ENCODE measurements at regions not wholly inside any gene's neighbourhood (a gene's known extent, or its start where the extent isn't known, plus 50 kb on each side); places are given as distances from the start of the nearest gene placed in this dataset.
"Not testable (repeated sequence)": the region's sequence is repeated elsewhere in the genome, so short reads cannot be mapped to it uniquely, and the experiment has no call there.

GRCh38 chr10:45246522-45246921, 68.9 kb downstream of the OR13A1 start:
- Histone ChIP-seq H3K9ac (ENCODE audit: control insufficient read depth, extremely low read depth, insufficient read depth, low read length) (no peak overlapping the region), H3K4me1 (ENCODE audit: control insufficient read depth, extremely low read depth, insufficient read depth, low read length) (no peaks in the 10 kb centered on the region), H4K20me1 (ENCODE audit: control insufficient read depth, extremely low read depth, insufficient read depth, low read length) (no peaks in the 10 kb centered on the region), H3K4me2 (ENCODE audit: control insufficient read depth, extremely low read depth, insufficient read depth, low read depth, low read length) (no peak overlapping the region), H3K79me2 (ENCODE audit: control insufficient read depth, insufficient read depth, low read length) (no peaks in the 10 kb centered on the region), H2AFZ (ENCODE audit: control insufficient read depth, low read length) (no peak overlapping the region), H3K9me1 (ENCODE audit: control insufficient read depth, extremely low read depth, insufficient read depth, low read length) (no peaks in the 10 kb centered on the region), H3K27me3 (ENCODE audit: control insufficient read depth, extremely low read depth, insufficient read depth, low read length) (no peaks in the 10 kb centered on the region), H3K9me3 (ENCODE audit: control insufficient read depth, low read depth, low read length) (no peaks in the 10 kb centered on the region), H3K4me3 (ENCODE audit: control insufficient read depth in 2 of 3, extremely low read depth in 1 of 3, insufficient read depth in 2 of 3, low read depth in 1 of 3, low read length in 3 of 3) (no peak overlapping the region), H3K36me3 (ENCODE audit: control insufficient read depth in 2 of 2, extremely low read depth in 1 of 2, insufficient read depth in 2 of 2, low read length in 2 of 2) (no peaks in the 10 kb centered on the region), H3K27ac (ENCODE audit: control insufficient read depth, insufficient read depth, low read length) (no peak overlapping the region)
- dilution Hi-C loops (cut with MboI; ENCODE audit: extremely low pct_ligation_motif_present, low sequenced_read_pairs): loop anchor here (25.0 kb wide), 1 partner anchor 234 kb away; the partner anchor contains the start of gene ZNF22
- TF ChIP-seq EZH2 (IDR thresholded peaks at IDR 0.05; ENCODE audit: low read length) (no peak), CTCF (optimal IDR thresholded peaks at IDR 0.05 in 1 of 3, IDR thresholded peaks at IDR 0.05 in 1 of 3, conservative IDR thresholded peaks at IDR 0.05 in 1 of 3; ENCODE audit: extremely low read depth in 1 of 3, insufficient read depth in 2 of 3, low read length in 3 of 3) (no peak)
- DNase-seq (ENCODE audit: low read depth, low spot score): no peak
- FAIRE-seq: no peak

- Histone ChIP-seq H2AFZ (ENCODE audit: control insufficient read depth, low read length) (no peak overlapping the region), H3K9ac (ENCODE audit: control insufficient read depth, extremely low read depth, insufficient read depth, low read length) (no peak overlapping the region)
Measured at GRCh38 chr10:45249978-45250693, 65.3 kb downstream of the OR13A1 start.

GRCh38 chr10:45250694-45251075, 64.7 kb downstream of the OR13A1 start:
- H3K4me1 ChIP-seq (ENCODE audit: control insufficient read depth, extremely low read depth, insufficient read depth, low read length); H3K9me1 ChIP-seq (ENCODE audit: control insufficient read depth, extremely low read depth, insufficient read depth, low read length); H2AFZ ChIP-seq (ENCODE audit: control insufficient read depth, low read length); H3K4me3 ChIP-seq (ENCODE audit: control insufficient read depth in 2 of 3, extremely low read depth in 1 of 3, insufficient read depth in 2 of 3, low read depth in 1 of 3, low read length in 3 of 3); H4K20me1 ChIP-seq (ENCODE audit: control insufficient read depth, extremely low read depth, insufficient read depth, low read length); H3K9ac ChIP-seq (ENCODE audit: control insufficient read depth, extremely low read depth, insufficient read depth, low read length); H3K79me2 ChIP-seq (ENCODE audit: control insufficient read depth, insufficient read depth, low read length); H3K27me3 ChIP-seq (ENCODE audit: control insufficient read depth, extremely low read depth, insufficient read depth, low read length); H3K4me2 ChIP-seq (ENCODE audit: control insufficient read depth, extremely low read depth, insufficient read depth, low read depth, low read length); H3K9me3 ChIP-seq (ENCODE audit: control insufficient read depth, low read depth, low read length); dilution Hi-C loops (cut with MboI; ENCODE audit: extremely low pct_ligation_motif_present, low sequenced_read_pairs); DNase-seq (ENCODE audit: low read depth, low spot score); H3K36me3 ChIP-seq (ENCODE audit: control insufficient read depth in 2 of 2, extremely low read depth in 1 of 2, insufficient read depth in 2 of 2, low read length in 2 of 2); H3K27ac ChIP-seq (ENCODE audit: control insufficient read depth, insufficient read depth, low read length); FAIRE-seq: not testable (repeated sequence)

More at GRCh38 chr10:45249978-45250693, 65.3 kb downstream of the OR13A1 start:
- H3K9me3 ChIP-seq (ENCODE audit: control insufficient read depth, low read depth, low read length): no peaks in the 10 kb centered on the region
- H3K4me3 ChIP-seq (ENCODE audit: control insufficient read depth in 2 of 3, extremely low read depth in 1 of 3, insufficient read depth in 2 of 3, low read depth in 1 of 3, low read length in 3 of 3): no peak overlapping the region
- no peaks in the 10 kb centered on the region for H3K36me3 ChIP-seq (ENCODE audit: control insufficient read depth in 2 of 2, extremely low read depth in 1 of 2, insufficient read depth in 2 of 2, low read length in 2 of 2)
- no peaks in the 10 kb centered on the region for H3K79me2 ChIP-seq (ENCODE audit: control insufficient read depth, insufficient read depth, low read length)
- H4K20me1 ChIP-seq (ENCODE audit: control insufficient read depth, extremely low read depth, insufficient read depth, low read length): no peaks in the 10 kb centered on the region
- H3K9me1 ChIP-seq (ENCODE audit: control insufficient read depth, extremely low read depth, insufficient read depth, low read length): no peaks in the 10 kb centered on the region
- dilution Hi-C loops (cut with MboI; ENCODE audit: extremely low pct_ligation_motif_present, low sequenced_read_pairs): loop anchor here (25.0 kb wide), 1 partner anchor 238 kb away; the partner anchor contains the start of gene ZNF22
- no peak for DNase-seq (ENCODE audit: low read depth, low spot score)
- TF ChIP-seq CTCF (optimal IDR thresholded peaks at IDR 0.05 in 1 of 3, IDR thresholded peaks at IDR 0.05 in 1 of 3, conservative IDR thresholded peaks at IDR 0.05 in 1 of 3; ENCODE audit: extremely low read depth in 1 of 3, insufficient read depth in 2 of 3, low read length in 3 of 3): peak in 2 of 3 experiments; percentile 28 to 47
- TF ChIP-seq EZH2 (IDR thresholded peaks at IDR 0.05; ENCODE audit: low read length): no peak
- no peak overlapping the region for H3K27ac ChIP-seq (ENCODE audit: control insufficient read depth, insufficient read depth, low read length)
- H3K27me3 ChIP-seq (ENCODE audit: control insufficient read depth, extremely low read depth, insufficient read depth, low read length): peaks cover 6% of the 10 kb centered on the region
- no peak overlapping the region for H3K4me2 ChIP-seq (ENCODE audit: control insufficient read depth, extremely low read depth, insufficient read depth, low read depth, low read length)
- FAIRE-seq: peak; percentile 26
- no peaks in the 10 kb centered on the region for H3K4me1 ChIP-seq (ENCODE audit: control insufficient read depth, extremely low read depth, insufficient read depth, low read length)

Measured in keratinocyte (primary cell).